HCEC 1CT (cell line): ENCODE measurements at regions not wholly inside any gene's neighbourhood (a gene's known extent, or its start where the extent isn't known, plus 50 kb on each side); places are given as distances from the start of the nearest gene placed in this dataset.

Experiments used
- DNase-seq: peaks from one replicate; pipeline ENCODE4 v3.0.0-alpha.2; 2017

GRCh38 chr15:68871507-68871906 is 50.8 kb upstream of the ANP32A start:
- no peak for DNase-seq

- DNase-seq, result no peak
These were observed 54.1 kb upstream of the ANP32A start for GRCh38 chr15:68874788-68875187.

DNA sequence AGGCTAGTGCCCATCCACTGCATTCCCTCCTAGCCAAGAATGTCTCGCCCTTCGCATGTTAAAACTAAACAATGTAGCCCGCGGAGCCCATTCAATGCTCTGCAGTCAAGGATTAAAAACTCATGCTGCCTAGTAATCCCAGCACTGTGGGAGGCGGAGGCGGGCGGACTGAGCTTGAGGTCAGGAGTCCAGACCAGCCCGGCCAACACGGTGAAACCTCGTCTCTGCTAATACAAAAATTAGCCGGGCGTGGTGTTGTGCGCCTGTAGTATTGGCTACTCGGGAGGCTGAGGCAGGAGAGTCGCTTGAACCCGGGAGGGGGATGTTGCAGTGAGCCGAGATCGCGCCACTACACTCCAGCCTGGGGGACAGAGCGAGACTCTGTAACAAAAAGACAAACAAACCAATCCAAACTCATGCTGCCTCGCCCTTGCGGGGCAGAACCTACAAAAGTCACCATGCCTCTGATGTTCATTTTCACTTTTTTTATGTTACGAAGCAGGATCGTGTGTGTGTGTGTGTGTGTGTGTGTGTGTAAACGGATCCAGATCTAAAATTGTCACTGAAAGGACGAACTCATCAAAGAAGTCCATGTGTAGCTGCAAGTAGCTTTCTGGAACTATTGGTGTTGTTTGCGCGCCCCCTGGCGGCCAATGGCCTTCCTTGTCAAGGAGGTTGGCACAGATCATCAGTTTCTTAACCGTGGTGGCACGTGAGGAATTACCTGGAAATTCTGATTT is 54.8 kb upstream of the SPESP1 start:
- DNase-seq, result peak; percentile 72

DNA sequence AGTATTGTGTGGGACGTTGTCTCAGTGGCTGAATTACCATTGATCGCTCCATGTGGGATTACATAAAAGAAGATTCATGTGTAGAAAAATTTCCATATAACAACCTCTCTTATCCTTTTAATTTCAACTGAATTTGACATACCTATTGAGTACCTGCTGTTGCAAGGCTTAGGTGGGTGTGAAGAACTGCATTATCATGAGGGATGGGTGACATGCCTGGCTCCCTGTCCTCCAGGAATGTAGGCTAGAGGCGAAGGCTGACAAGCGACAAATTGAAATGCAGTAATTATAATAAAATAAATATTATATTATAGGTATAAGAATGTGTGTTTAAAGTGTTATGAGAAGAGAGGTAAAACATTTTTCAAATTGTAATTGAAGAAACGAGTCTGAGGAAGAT is 52.7 kb upstream of the SPESP1 start:
- DNase-seq, result no peak

DNA sequence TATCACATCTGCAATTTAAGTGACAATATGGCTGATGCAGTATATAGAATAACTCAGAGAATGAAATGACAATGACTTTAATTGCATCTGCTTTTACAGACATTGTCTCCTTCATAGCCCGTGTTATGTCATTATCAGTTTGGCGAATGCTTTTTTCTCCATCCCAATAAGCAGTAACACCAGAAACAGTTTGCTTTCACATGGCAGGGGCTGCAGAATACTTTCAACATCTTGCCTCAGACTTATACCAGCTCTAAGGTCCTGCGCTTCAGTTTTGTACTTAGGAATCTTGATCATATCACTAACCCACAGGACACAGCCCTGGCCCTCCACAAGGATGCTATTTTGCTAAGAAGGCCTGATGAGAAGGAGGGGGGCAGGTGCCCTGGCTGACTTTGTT is 49.9 kb upstream of the SPESP1 start:
- DNase-seq, result no peak
